ENCODE measurements at regions not wholly inside any gene's neighbourhood (a gene's known extent, or its start where the extent isn't known, plus 50 kb on each side); places are given as distances from the start of the nearest gene placed in this dataset.
A peak's percentile ranks its signal among the peaks of the same experiment; 100 is the strongest.
"Not testable (repeated sequence)": the region's sequence is repeated elsewhere in the genome, so short reads cannot be mapped to it uniquely, and the experiment has no call there.

DNA sequence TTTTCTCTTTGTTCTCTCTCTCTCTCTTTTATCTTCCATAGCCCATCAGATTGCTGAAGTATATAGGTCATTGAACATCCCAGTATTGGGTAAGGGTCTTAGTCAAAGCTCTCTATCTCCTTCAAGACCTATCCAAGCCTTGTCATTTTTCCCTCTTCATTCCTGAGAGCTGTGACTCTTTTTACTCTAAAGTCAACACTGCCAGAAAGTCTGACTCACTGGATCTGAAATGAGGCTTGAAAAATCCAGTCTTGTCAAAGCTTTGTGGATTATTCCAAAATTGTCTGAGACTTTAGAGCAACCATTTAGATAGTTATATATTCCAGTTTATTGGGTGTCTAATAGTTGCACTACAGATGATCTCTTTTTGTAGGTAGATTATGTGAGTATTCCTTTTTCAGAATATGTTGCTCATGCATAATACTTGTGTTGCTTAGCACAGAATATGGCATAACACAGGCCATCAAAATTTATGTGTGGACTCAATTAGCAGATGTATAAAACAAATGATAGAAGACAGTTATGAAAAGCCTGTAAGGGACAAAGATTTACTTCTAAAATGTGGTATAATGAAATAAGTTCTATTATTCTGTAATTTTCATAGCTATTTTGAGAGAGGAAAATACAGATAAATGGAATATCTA lies 389.3 kb upstream of the PCDH9 start:
- DNase-seq = no peak

DNA sequence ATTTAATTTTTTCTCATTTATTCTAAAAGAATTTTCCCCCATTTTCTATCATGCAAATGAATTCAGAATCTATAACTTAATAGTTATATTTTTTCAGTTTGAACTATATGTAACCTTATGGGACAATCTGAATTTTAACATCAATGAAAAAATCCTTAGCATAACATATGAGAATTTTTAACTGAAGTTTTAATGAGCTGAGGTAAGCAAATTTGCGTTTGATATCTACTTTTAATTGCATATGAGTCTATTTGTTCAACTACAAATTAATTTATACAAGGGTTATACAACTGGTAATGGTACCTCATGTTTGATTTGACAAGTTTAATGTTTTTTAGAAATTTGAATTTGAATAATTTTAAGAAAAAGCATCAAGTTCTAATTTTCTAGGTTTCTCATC lies 384.4 kb upstream of the PCDH9 start:
- DNase-seq = no peak

DNA sequence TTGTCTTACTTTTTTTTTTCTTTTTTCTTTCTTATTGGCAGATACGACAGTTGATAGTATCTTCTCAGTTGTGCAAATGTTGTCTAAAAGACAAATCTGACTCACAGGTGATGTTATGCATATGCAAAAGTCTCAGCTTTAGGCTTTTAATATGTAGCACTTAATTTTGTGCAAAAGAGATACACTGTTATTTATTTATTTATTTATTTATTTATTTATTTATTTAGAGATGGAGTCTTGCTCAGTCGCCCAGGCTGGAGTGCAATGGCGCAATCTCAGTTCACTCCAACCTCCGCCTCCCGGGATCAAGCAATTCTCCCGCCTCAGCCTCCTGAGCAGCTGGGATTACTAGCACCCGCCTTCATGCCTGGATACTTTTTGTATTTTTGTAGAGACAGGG lies 383.9 kb upstream of the PCDH9 start:
- DNase-seq = no peak

DNA sequence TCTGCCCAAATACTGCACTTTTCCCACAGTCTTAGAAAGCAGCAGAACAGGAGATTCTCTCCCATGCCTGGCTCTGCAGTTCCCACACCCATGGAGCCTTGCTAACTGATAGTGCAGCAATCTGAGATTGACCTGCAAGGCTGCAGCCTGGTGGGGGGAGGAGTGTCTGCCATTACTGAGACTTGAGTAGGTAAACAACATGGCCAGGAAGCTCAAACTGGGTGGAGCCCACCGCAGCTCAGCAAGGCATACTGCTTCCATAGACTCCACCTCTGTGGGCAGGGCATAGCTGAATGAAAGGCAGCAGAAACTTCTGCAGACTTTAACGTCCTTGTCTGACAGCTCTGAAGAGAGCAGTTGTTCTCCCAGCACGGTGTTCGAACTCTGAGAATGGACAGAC lies 358.5 kb upstream of the PCDH9 start:
- no peak for DNase-seq

DNA sequence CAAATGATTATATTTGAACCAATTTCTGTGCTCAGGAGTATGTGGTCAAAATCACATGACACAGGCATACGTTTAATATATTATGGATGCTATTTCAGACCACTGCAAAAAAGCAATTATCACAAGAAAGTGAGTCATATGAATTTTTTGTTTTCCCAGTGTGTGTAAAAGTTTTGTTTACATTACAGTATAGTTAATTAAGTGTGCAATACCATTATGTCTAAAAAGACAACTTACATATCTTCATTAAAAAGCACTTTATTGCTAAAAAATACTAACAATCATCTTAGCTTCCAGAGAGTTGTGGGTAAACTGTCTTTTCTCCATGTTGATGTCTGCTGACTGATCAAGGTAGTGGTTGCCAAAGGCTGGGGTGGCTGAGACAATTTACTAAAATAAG lies 347.2 kb upstream of the PCDH9 start:
- DNase-seq = no peak

DNA sequence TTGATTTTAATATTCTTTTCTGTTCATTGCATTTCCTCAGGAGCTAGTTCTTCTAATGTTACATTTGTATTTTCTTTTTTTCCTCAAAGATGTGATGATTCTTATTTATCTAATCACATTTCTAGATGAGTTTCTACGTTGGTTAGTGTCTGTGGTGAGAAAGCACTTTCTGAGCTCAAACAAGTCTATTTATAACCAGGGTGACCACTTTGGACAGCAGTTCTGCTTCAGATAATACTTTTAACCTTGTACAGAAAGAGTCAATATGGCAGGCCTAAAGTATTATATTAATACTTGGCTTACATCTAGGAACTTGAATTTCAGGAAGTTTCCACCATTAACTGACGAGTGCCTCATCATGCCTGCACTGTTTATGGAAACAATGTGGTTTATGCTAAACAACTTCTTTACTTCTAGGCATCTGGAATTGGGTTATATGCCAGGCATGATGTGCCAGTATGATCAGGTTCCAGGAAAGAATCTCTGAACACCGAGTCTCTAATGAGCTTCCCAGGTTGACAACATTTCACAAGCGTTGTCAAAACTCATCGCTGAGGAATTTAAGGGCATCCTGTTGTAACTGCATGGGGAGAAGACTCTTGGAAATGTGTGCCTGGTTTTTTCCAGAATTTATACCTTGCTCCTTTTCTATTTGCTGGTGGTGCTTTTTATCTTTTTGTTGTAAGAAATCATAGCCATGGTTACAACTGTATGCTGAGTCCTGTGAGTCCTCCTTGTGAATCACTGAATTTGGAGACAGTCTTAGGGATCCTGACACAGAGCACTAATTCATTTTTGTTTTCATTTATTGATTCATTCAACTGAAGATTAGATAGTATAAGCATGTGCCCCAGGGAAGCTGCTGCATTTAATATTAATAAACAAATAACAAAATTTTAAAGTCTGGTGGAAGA lies 344.4 kb upstream of the PCDH9 start:
- DNase-seq = no peak

DNA sequence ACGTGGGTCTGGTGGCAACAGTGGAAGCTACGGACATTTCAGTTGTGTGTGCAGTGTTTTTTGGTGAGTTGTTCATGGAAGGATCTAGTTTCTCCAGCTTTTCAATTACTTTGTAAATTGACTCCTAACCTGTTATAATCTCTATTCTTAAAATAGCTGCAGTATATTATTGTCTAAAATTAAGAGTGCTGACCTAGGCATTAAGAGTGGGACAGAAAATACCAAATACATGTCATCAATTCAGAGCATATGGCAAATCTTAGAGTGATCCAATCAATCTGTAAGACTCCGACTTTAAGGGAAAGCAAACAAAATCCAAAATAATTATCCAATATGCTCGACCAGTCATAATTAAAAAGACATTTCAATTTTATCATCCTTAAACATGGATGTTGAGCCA lies 338.1 kb upstream of the PCDH9 start:
- DNase-seq = no peak

DNA sequence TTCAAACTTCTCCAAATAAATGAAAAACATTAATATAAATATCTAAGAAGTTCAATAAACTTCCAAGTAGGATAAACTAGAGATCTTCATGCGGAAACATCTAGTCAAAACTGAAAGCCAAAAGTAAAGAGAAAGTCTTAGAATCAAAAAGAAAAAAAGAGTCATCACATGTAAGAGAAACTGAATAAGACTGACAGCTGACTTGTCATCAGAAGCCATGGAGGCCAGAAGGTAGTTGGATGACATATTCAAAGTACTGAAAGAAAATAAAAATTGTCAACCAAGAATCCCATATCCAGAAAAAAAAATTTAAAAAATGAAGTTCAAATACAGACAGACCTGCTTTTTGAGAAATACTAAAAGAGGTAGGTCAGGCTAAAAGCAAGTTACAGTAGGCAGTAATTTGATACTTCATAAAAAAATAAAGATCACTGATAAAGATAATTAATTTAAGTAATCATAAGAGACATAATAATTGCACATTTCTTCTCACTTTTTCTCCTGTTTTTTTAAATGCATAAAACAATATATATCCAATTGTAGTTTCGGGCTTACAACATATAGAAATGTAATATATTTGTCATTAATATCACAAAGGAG lies 327.6 kb upstream of the PCDH9 start:
- DNase-seq = no peak

DNA sequence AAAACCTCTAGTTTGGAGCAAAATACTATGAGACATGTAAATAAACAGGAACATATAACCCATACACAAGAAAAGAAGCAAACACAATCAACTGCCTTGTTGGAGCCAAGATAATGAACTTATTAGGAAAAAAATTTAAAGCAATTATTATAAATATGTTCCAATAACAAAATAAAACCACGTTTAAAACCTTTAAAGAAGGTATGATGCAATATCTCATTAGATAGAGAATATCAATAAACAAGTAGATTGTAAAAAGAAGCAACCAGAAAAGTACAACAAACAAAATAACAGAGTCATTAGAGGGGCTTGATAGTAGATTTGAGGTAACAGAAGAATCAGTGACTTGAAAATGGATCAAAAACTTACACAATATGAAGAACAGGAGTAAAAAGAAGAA lies 327.0 kb upstream of the PCDH9 start:
- no peak for DNase-seq

DNA sequence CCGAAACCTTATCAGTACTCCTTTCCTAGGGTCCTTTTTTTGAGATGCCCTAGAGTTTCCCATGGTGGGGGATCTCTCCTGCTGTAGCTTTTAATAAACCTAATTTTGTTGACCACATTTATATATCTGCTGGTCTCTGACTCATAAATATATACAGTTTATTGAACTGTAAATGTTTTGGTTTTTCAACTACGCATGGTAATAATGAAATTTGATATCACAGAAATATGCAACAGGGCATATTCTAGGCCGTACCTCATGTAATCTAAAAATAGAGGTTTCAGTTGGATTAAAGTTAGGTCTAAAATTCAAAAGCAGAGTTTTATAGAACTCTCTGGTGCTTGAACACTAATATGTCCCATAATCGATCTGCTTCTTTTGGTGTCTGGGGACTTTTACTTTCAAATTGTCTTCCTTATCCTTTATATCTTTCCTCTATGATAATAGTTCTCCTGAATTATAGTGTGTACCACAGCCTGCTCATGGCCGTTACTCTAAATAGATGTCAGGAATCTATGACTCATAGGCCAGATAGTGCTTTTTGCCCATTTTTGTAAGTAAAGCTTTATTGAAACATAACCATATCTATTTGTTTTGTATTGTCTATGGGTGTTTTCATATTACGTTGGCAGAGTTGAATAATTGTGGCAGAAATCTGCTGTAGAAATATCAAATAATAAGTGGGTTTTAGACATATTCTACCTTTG lies 324.8 kb upstream of the PCDH9 start:
- no peak for DNase-seq

DNA sequence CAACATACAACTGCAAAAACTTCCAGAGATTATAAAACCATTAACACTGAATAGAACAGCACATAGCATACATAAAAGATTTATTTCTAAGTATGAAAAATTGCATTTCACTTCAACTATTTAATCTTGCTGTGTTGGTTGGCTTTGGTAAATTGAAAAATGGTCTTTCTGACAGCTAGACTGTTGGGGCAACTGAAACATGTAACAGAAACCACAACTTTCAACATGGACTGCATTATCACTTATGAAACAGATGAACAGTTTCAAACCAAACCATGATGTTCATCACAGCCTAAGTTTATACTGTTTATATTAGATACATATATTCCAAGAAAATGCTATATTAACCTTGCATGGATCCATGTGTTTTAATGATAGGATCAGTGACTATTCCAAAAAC lies 324.1 kb upstream of the PCDH9 start:
- no peak for DNase-seq

DNA sequence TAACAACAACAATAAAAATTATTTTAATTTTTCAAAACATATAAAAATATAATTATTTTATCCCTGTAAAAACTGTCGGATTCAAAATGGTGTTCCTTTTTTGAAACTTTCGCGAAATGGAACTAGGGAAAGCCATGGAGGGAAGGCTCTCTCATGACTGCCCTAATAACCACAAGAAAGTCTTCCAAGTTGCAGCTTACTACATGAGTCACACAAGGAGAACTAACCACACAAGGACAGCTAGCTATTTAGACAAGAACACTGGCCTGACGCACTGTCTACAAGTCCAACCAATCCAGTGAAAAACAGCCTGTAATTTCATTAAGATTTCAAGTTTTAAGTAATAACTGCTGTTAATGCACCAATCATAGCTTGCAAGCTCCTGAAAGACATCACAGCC lies 319.2 kb upstream of the PCDH9 start:
- no peak for DNase-seq

DNA sequence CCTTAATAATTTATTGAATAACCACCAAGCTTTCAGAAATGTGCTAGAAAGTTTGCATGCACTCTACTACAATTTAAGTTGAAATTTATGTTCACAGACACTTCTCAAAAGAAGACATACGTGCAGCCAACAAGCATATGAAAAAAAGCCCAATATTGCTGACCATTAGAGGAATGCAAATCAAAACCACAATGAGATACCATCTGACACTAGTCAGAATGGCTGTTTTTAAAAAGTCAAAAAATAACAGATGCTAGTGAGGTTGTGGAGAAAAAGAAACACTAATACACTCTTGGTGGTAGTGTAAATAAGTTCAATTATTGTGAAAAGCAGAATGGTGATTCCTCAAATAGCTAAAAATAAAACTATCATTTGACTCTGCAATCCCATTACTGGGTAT lies 308.8 kb upstream of the PCDH9 start:
- no peak for DNase-seq

DNA sequence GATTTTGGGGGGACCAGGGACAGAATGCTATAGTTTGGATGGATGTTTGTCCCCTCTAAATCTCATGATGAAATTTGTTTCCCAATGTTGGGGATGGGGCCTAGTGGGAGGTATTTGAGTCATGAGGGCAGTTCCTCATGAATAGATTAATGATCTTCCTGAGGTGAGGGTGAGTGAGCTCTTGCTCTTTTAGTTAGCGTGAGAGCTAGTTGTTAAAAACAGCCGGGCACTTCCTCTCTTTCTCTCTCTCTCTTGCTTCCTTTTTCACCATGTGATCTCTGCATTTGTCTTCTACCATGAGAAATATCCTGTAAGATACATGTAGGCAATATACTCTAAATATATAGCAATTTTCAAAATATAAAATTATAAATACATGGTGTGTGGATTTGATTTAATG lies 290.8 kb upstream of the PCDH9 start:
- DNase-seq = no peak

DNA sequence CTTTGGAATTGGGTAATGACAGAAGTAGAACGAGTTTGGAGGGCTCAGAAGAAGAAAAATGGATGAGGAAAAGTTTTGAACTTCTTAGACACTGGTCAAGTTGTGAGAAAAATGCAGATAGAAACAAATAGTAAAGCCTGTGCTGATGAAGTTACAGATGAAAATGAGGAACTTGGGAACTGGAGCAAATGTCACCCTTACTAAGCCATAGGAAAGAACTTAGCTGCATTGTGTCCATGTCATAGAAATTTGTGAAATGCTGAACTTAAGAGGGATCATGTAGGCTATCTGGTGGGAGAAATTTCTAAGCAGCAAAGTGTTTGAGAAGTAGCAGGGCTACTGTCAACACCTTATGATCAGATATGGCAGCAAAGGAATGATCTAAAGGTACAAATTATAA lies 289.2 kb upstream of the PCDH9 start:
- no peak for DNase-seq

DNA sequence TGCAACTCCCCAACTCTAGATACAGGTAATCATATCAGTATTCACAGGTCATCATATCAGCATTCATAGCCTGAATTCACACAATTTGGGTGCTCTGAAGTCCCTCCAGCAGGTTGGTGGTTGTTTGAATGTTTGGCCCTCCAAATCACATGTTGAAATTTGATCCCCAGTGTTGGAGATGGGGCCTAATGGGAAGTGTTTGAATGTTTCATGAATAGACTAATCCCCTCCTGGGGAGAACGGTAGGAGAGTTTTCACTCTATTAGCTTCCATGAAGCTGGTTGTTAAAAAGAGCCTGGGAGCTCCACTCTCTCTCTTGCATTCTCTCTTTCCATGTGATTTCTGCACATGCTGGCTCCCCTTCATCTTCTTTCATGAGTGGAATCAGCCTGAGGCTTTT lies 288.6 kb upstream of the PCDH9 start:
- no peak for DNase-seq

DNA sequence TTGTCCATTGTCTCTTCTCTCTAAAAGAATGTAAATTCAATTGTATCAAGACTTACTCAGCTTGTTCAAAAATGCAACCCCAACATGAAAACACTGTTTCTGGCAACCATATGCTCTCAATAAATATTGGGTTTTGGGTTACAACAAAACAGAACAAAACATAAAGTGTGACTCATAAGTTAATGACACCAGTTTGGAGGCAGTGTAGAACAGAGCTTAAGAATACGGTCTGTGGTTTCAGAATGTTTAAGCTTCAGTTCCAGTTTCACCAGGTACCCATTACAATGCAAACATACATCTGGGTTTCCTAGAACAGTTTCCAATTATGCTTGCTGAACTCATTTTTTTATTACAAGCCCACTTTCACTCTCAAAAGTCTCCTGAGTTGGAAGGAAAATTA lies 285.8 kb upstream of the PCDH9 start:
- peak in 1 of 2 experiments; percentile 32 for DNase-seq

DNA sequence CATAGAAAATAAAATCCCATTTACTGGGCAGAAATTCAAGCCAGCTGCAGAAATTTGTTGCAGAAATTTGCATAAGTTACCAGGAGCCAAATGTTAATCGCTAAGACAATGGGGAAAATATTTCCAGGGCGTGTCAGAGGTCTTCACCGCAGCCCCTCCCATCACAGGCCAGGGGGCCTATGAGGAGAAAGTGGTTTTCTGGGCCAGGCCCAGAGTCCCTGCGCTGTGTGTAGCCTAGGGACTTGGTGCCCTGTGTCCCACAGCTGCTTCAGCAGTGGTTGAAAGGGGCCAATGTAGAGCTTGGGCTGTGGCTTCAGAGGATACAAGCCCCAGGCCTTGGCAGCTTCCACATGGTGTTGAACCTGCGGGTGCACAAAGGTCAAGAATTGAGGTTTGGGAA lies 278.9 kb upstream of the PCDH9 start:
- no peak for DNase-seq

DNA sequence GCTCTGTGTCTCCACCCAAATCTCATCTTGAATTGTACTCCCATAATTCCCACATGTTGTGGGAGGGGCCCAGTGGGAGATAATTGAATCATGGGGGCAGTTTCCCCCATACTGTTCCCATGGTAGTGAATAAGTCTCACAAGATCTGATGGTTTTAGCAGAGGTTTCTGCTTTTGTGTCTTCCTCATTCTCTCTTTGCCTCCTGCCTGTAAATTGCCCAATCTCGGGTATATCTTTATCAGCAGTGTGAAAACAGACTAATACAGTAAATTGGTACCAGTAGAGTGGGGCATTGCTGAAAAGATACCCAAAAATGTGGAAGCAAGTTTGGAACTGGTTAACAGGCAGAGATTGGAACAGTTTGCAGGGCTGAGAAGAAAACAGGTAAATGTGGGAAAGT lies 278.1 kb upstream of the PCDH9 start:
- not testable (repeated sequence) for DNase-seq

DNA sequence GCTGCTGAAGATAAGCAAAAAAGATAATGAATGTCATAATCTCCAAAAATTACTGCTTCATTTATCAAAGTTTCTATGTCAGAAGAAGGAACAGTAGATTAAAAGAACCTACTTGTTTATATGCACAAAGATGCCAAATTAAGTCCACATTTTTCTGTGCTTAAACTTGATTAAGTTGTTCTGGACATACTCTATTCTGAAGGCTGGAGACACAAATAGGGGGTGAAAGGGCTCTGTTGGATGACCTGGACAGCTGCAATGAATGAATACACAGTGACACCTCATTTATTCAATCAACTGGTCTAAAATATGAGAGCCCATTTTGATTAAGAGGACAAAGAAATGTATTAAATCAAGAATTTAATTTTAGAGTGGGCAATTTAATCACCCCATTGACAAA lies 276.3 kb upstream of the PCDH9 start:
- DNase-seq = no peak

DNA sequence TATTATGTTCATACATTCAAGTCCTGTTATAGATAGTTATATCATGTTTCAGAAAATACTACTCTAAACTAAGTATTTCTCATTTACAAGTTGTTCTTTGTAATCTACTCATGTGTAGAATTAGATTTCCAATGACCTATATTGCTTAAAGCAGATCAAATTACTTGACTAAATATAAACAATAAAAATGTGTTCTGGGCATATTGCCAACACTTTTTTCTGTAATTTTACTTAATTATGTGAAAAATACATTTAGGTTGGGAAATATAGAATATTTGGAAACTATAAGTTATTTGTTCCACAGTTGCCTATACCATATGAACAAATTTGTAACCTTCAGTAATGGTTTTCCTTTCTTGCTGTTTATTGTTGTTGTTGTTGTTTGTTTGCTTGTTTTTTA lies 275.2 kb upstream of the PCDH9 start:
- DNase-seq = no peak

DNA sequence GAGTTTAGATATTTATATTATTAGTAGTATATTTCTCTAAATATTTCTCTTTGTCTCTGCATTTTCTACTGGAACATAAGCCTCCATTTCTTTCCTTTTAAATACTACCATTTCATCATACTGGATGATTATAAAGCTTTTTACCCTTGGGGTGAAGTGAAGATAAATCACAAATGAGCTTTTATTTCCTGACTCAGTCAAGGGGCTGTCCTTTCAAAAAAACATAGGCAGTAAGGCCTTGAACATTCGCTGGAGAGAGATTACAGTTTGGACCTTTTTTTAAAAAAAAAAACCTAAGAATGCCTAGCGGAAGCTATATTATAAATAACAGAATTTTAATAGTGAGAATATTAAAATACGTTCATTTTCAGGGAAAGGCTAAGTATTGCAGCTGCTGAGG lies 268.8 kb upstream of the PCDH9 start:
- DNase-seq = no peak

DNA sequence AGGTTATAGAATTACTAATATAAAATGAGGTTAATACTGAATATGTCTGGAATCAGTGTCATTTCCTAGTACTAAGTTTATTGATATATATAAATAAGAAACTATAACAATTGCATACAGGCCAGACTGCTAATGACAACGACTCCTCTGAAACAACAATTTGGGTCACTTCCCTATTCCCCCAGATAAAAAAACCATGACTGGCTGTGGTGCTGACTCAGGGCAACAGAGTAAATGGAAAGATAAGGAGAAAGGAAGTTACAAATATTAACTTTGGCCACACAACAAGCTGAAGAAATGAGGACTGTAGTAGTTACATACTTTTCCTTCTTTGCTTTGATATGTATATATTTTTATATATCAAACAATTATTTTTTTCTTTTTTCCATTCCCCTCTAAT lies 263.7 kb upstream of the PCDH9 start:
- no peak for DNase-seq

DNA sequence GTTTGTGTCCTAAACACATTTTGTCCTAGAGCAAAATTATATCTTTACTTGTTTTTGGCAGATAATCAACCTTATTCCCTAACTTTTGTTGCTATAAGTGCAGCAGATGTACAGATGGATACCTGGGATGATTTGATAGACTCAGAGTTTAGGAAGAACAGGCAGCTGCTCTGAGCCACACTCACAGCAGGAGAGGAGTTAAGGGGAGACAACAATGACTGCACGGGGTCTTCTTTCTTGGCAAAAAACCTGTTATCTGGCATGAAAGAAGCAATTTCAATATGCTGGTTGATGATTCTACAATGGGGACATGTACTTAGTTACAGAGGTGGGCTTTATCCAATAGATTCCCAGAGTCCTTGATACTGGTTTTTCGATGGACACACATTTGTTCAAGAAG lies 258.9 kb upstream of the PCDH9 start:
- no peak for DNase-seq
